Left lobe of liver (tissue), 2 donors: ENCODE measurements at regions not wholly inside any gene's neighbourhood (a gene's known extent, or its start where the extent isn't known, plus 50 kb on each side); places are given as distances from the start of the nearest gene placed in this dataset.
"Not testable (repeated sequence)": the region's sequence is repeated elsewhere in the genome, so short reads cannot be mapped to it uniquely, and the experiment has no call there.

Experiments
- ATAC-seq: fragments of 200-7000 bp; cut with Tn5 transposase; one replicate; pipeline ENCODE4 v1.9.1; 2020; ENCODE audit warnings: mild to moderate bottlenecking, moderate library complexity
- DNase-seq: peaks from one replicate; pipeline ENCODE4 v3.0.0-alpha.2; 2020; ENCODE audit warnings: low spot score
- donor health status: DM: no; HTN: no; CAD: no; lungs with moderate emphysema.
- donor health status: DM: no; HTN: yes; CAD: no.

DNA sequence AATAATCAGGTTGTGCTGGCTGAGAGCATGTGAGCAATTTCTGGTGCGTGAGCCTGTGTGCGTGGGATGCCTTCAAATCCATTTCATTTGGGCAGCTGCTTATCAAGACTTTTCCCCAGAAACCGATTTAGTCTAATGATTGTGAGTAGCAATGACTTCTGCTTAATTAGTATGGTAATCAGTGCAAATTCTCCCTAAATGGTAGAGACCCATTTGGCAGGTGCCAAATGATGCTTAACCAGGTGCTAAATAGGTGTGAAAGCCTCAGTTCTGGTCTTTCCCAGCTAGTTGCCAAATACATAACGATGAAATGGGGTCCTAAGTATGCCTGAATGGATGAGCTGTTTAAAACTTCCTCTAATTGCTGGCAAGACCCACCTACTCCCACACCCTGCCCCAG, 248.4 kb upstream of the CCDC196 start:
- DNase-seq (no peak), ATAC-seq (no peak)

DNA sequence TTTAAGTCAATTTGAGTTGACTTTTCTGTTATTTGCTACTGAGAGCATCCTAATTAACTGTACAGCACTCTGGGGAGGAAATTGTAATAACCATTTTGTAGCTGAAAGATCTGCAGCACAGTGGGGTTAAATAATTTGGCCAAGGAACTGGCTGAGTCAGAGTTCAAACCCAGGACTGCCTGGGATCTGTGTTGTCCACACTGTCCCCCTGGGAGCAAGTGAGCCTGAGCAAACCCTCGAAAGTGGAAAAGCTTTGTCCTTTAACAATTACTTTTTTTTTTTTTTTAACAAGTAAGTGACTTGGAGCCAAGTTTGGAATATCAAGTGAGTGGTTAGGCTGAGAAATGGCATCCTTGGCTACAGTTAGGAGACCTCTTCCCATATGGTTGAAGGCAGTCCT, 247.2 kb upstream of the CCDC196 start:
- ATAC-seq, result no peak
- no peak for DNase-seq

DNA sequence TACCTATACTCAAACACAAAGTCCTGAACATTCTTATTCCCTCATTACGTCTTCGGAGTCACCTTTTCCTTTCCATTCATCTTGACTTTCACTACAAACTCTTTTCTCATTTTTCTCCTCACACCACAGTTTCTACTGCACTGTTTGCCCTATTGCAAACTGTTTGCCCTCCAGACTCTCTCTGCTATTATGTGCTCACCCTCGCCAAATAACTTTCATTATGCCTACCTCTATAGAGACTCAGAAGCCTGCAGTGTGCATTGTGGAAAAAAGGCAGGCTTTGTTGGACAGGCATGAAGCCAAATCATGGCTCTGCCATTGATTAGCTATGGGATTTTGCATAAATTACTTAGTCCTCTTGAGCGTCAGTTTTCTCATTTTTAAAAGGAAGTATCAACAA, 246.6 kb upstream of the CCDC196 start:
- DNase-seq, result no peak
- ATAC-seq, result no peak

- ATAC-seq, result no peak
- no peak for DNase-seq
Observed at GRCh38 chr14:66240105-66240504, 246.1 kb upstream of the CCDC196 start.

DNA sequence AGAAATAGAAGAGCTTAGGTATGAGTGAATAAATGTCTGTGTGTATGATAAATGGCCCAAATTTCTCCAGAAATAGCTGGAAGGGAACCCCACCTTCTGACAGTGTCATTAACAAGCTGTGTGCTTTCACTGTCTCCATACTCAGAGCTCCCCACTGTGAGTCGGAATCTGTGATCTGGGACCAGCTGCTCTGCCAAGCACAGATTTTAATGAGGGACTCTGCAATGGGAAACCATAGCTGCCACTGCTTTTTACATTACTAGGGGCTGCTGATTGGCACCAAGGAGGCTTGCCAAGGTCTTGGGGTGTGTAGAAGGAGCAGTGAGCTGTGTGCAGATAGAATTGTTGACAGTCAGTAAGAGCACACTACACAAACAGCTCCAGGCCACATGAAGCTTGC, 244.2 kb upstream of the CCDC196 start:
- no peak for DNase-seq
- ATAC-seq, result no peak

DNA sequence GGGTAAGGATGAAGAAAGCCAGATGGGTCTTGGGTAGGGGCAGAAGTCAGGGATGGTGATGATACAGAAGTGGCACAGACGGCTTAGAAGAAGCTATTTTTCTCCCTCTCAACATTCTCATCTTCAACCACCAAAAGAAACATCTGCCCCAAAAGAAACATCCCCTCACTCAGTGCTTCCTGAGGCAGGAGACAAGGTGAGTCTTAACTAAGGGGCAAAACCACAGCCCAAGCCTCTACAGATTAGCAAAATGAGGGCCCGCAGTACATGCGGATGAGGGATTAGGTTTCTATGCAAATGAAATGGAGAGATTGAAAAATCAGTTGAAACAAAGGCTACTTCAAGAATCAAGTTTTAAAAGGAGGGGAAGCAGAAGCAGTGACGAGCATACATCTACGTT, 241.3 kb upstream of the CCDC196 start:
- DNase-seq, result no peak
- ATAC-seq, result no peak

- ATAC-seq (no peak), DNase-seq (no peak)
Observed at GRCh38 chr14:66247662-66248193, 238.4 kb upstream of the CCDC196 start.

GRCh38 chr14:66248256-66248655, 237.9 kb upstream of the CCDC196 start:
- ATAC-seq, result no peak
- no peak for DNase-seq

- DNase-seq (no peak), ATAC-seq (no peak)
Observed at GRCh38 chr14:66249544-66249943, 236.6 kb upstream of the CCDC196 start.

- DNase-seq, result no peak
- no peak for ATAC-seq
Observed at GRCh38 chr14:66254038-66254437, 232.1 kb upstream of the CCDC196 start.

DNA sequence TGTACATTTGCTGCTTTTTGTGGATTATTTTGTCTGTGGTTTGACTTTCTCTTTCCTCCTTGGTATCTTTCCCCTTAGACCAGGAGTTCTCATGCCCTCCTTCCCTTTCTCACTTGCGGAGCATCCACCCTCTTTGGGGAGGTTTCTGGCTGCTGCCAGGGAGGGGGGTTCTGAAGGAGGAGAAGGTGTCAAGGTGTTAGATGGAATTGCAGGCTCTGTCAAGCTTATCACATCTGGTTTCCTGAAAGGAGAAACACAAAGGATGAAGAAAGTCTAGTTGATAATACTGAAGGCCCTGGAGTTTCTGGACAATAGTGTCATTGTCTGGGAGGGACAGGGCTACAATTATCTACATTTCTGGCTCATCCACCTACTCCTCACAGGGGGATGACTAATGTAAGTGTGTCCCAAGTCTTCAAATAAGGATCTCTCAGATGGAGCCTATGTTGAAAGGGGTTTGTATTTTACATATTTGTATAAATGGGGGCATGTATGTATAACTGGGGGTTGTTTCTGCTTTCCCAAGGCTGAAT, 217.3 kb upstream of the CCDC196 start:
- no peak for DNase-seq
- ATAC-seq, result no peak

DNA sequence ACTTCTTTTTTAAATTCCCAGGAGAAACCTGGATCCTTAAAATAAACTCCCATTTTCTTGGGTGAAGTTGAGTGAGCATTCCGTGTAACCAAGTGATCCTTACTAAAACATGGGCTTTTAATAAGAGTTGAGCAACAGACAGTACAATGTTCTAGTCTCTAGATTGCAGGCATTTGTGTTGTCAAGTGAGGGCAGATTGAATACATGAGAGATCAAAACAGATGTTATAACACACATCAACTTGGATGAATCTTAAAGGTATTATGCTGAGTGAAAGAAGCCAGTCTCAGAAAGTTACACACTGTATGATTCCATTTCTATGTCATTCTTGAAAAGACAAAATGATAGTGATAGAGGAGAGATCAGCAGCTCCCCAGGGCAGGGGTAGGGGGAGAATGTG, 213.9 kb upstream of the CCDC196 start:
- DNase-seq, result no peak
- ATAC-seq, result no peak

DNA sequence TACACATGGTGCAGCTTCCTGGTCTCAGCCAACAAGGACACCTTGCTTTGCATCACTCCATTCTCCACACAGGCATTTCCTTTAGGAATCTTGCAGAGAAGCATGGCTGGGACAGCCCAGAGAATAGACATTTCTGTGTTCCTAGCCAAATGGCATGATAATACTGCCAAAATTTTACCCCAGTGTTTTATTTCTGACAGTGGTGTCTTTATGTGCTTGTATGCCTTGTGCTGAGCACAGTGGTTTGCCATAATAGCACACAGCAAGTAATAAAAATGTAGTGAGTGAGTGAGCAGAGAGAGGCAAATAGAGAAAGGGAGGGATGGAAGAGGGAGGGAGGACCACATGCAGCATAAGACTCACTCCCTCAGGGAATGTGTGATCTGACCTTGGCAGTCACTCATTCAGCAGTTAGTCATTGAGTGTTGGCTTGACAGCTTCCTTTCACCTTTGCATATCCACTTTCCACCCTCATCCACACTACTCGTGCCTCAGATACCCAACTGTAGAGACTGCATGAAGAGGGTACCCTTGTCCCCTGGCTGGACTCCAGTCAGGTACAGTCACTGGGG, 212.8 kb upstream of the CCDC196 start:
- DNase-seq (no peak), ATAC-seq (no peak)

DNA sequence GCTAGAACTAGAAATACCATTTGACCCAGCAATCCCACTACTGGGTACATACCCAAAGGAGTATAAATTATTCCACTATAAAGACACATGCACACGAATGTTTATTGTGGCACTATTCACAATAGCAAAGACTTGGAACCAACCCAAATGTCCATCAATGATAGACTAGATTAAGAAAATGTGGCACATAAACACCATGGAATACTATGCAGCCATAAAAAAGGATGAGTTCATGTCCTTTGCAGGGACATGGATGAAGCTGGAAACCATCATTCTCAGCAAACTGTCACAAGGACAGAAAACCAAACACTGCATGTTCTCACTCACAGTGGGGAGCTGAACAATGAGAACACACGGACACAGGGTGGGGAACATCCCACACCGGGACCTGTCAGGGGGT, 207.8 kb upstream of the CCDC196 start:
- DNase-seq, ATAC-seq: not testable (repeated sequence)

- DNase-seq (no peak), ATAC-seq (no peak)
Observed at GRCh38 chr14:66281036-66281776, 205.0 kb upstream of the CCDC196 start.

DNA sequence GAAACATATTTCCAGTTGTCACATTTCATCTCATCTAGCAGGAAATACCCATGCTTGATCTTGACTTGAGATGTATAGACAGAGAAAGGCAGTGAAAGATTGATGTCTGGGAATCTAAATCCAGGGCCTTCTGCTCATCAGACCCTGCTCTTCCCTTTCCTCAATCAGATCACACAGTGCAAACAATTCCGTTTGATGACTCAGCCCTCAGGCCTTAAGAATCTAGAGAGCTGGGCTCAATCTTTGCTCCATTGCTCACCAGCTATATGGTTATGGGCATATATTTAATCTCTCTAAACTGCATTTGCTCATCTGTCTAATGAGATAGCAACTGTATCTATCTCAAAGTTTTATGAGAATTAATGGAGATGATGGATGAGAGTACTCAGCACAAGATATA, 201.8 kb upstream of the CCDC196 start:
- DNase-seq (no peak), ATAC-seq (no peak)

- ATAC-seq, result no peak
- DNase-seq, result no peak
Observed at GRCh38 chr14:66288511-66288910, 197.7 kb upstream of the CCDC196 start.

- ATAC-seq (no peak), DNase-seq (no peak)
Observed at GRCh38 chr14:66291756-66292155, 194.4 kb upstream of the CCDC196 start.

DNA sequence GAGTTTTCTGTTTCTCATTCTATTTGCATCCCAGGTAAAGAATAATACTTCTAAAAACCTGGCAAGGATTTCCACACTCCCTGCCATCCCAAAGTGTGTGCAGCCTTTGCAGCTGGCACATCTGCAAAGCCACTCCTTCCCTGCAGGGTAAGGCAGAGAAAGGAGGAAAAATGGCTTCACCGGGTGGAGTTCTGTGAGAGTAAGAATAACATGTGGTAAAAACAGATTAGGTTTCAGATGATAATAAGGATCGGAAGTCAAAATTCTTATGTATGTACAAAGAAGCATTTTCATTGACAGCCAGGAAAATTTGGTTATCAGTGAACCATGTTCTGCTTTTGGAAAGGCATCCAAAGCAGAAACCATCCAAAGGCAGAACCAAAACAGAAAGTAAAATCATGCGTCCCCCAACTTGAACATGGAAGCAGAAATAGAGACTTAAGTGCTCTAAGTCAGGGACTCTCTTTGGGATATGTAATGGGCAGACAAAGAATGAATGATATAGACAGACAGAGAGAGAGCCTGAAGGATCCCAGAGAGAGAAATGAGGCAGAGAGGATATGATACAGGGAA, 192.6 kb upstream of the CCDC196 start:
- no peak for ATAC-seq
- DNase-seq, result no peak

DNA sequence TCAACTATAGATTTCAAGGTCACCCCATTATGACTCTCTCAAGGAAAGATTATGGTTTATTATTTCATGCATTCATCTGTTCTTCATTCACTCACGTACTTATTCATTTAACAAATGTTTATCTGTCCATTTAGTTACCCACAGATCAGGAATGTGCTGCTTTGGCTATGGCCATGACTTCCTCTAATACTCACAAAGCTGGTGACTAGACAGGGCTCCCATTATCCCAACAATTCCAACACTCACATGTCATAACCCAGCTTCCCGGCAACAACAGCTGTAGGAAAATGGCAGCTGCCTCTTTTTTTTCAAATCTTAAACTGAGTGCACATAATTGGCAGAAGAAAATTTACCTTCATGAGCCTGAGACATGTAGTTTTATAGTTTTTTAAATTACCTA, 190.8 kb upstream of the CCDC196 start:
- ATAC-seq (no peak), DNase-seq (no peak)

- ATAC-seq (no peak), DNase-seq (no peak)
Observed at GRCh38 chr14:66300886-66301285, 185.3 kb upstream of the CCDC196 start.

DNA sequence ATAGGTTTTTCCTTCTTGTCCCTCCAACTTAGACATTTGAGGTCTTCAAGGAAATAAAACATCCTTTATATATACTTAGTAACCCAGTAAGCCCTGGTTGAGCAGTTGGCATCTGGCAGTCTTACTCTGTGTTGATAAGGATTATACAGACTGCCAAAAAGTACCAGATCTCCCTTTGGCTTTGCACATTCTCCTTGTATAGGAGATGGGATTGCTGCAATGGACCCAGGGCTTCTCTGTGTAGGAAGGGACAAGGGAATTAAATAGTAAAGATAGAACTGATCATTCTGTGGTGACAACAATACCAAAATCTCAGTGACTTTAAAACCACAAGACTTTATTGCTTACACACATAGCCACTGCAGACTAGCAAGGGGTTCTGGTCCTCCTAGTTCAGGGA, 180.1 kb upstream of the CCDC196 start:
- no peak for DNase-seq
- ATAC-seq, result no peak
